PC-9 (cell line): ENCODE measurements at regions not wholly inside any gene's neighbourhood (a gene's known extent, or its start where the extent isn't known, plus 50 kb on each side); places are given as distances from the start of the nearest gene placed in this dataset.

Experiments
- BruUV-seq: library from RNA; stranded (reverse); fragments of 400-500 nt; replicated peaks from 2 replicates; lab custom pipeline; 2021; lab: Mats Ljungman, UMichigan
- CTCF ChIA-PET: fragments of 300-600 bp; sonication (Branson Sonifier 250); formaldehyde crosslinking; loops from one replicate; lab custom pipeline; 2022; ENCODE audit warnings: antibody characterized with exemption; lab: Charles Lee
- POLR2A ChIA-PET: fragments of 300-600 bp; sonication (Branson Sonifier 250); formaldehyde crosslinking; loops from one replicate; lab custom pipeline; 2022; ENCODE audit warnings: antibody characterized with exemption; ENCODE audit not compliant: unreplicated experiment; lab: Charles Lee
- DNase-seq, 2 experiments: peaks; one replicate each; pipeline versions ENCODE4 v3.0.0 to v3.0.0-alpha.2; 2015 to 2022; ENCODE audit warnings: mixed read lengths in 1 of 2
- H2AFZ ChIP-seq: fragments of 200-600 bp; sonication (generic); 2 replicates; pipeline ENCODE4 v1.8.1; 2017; ENCODE audit warnings: antibody characterized with exemption
- H3F3A ChIP-seq: fragments of 200-600 bp; sonication (generic); 2 replicates; pipeline ENCODE4 v1.8.1; 2017; ENCODE audit warnings: antibody characterized with exemption, mild to moderate bottlenecking, low read depth; ENCODE audit not compliant: insufficient read depth
- H3K27ac ChIP-seq: fragments of 200-600 bp; sonication (generic); 2 replicates; pipeline ENCODE4 v1.6.1; 2016; ENCODE audit warnings: mixed run types
- H3K27me3 ChIP-seq: fragments of 200-600 bp; sonication (generic); 2 replicates; pipeline ENCODE4 v1.6.1; 2016; ENCODE audit warnings: low read depth, mixed run types; ENCODE audit not compliant: insufficient read depth
- H3K36me3 ChIP-seq: fragments of 200-600 bp; sonication (generic); 2 replicates; pipeline ENCODE4 v1.6.1; 2016; ENCODE audit warnings: low read depth, mixed run types
- H3K4me1 ChIP-seq: fragments of 200-600 bp; sonication (generic); replicated peaks from 2 replicates; pipeline ENCODE4 v1.6.1; 2016; ENCODE audit warnings: mixed run types; ENCODE audit not compliant: insufficient read depth
- H3K4me2 ChIP-seq: fragments of 200-600 bp; sonication (generic); 2 replicates; pipeline ENCODE4 v1.6.1; 2017; ENCODE audit warnings: mixed run types
- H3K4me3 ChIP-seq: fragments of 200-600 bp; sonication (generic); 2 replicates; pipeline ENCODE4 v1.6.1; 2016; ENCODE audit warnings: mixed run types
- H3K79me2 ChIP-seq: fragments of 200-600 bp; sonication (generic); 2 replicates; pipeline ENCODE4 v1.6.1; 2017; ENCODE audit warnings: low read depth, mixed run types
- H3K9me2 ChIP-seq: fragments of 200-600 bp; sonication (generic); 2 replicates; pipeline ENCODE4 v1.8.1; 2017; ENCODE audit warnings: mild to moderate bottlenecking; ENCODE audit not compliant: insufficient read depth
- H3K9me3 ChIP-seq: fragments of 200-600 bp; sonication (generic); 2 replicates; pipeline ENCODE4 v1.8.1; 2016; ENCODE audit warnings: low read depth; ENCODE audit not compliant: insufficient read depth
- H4K20me1 ChIP-seq: fragments of 200-600 bp; sonication (generic); 2 replicates; pipeline ENCODE4 v1.8.1; 2017; ENCODE audit not compliant: insufficient read depth
- EZH2 ChIP-seq: fragments of 200-600 bp; sonication (generic); IDR thresholded peaks from 2 replicates; pipeline ENCODE4 v1.8.0; 2017; ENCODE audit warnings: antibody characterized with exemption, low read depth
- intact Hi-C: fragments of 100-400 bp; cut with micrococcal nuclease; formaldehyde crosslinking; loops from one replicate; pipeline ENCODE4 v1.10.0; 2022; ENCODE audit not compliant: unreplicated experiment
- TF ChIP-seq, protein P1 (sequence below): fragments of 200-600 bp; sonication (generic); conservative IDR thresholded peaks from 2 replicates; pipeline ENCODE4 v1.6.1; 2017; ENCODE audit warnings: mixed run types, antibody characterized with exemption, mild to moderate bottlenecking, moderate library complexity

DNA sequence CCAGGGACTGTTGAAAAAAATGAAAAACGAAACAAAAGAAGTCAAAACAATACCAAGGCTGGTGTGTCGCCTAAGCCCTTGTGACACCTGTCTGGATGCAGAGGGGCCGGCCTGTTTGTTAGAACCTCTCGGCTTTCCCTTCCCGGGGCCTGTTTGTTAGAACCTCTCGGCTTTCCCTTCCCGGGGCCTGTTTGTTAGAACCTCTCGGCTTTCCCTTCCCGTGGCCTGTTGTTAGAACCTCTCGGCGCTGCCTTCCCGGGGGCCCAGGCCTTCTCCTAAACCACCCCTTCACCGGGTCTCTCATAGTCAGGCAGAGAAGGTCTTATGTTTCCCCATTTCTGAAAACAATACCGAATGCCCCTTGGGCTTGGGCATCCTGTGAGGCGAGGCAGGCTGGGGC is 180.0 kb downstream of the BANP start:
- ChIA-PET CTCF (no interaction called here), POLR2A (no interaction called here)
- Histone ChIP-seq H3K9me2 (no peaks in the 10 kb centered on the region), H3K4me1 (no peaks in the 10 kb centered on the region), H3K79me2 (no peaks in the 10 kb centered on the region), H3K36me3 (no peaks in the 10 kb centered on the region), H3K4me2 (no peak overlapping the region), H2AFZ (no peak overlapping the region), H3K27ac (no peak overlapping the region), H3K27me3 (no peaks in the 10 kb centered on the region), H3K9me3 (no peaks in the 10 kb centered on the region), H3K4me3 (no peak overlapping the region), H3F3A (no peaks in the 10 kb centered on the region), H4K20me1 (no peaks in the 10 kb centered on the region)
- TF ChIP-seq, protein P1, sequence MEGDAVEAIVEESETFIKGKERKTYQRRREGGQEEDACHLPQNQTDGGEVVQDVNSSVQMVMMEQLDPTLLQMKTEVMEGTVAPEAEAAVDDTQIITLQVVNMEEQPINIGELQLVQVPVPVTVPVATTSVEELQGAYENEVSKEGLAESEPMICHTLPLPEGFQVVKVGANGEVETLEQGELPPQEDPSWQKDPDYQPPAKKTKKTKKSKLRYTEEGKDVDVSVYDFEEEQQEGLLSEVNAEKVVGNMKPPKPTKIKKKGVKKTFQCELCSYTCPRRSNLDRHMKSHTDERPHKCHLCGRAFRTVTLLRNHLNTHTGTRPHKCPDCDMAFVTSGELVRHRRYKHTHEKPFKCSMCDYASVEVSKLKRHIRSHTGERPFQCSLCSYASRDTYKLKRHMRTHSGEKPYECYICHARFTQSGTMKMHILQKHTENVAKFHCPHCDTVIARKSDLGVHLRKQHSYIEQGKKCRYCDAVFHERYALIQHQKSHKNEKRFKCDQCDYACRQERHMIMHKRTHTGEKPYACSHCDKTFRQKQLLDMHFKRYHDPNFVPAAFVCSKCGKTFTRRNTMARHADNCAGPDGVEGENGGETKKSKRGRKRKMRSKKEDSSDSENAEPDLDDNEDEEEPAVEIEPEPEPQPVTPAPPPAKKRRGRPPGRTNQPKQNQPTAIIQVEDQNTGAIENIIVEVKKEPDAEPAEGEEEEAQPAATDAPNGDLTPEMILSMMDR = no peak
- DNase-seq = no peak
- intact Hi-C loops = no loop called here
- BruUV-seq = no TSS peak

DNA sequence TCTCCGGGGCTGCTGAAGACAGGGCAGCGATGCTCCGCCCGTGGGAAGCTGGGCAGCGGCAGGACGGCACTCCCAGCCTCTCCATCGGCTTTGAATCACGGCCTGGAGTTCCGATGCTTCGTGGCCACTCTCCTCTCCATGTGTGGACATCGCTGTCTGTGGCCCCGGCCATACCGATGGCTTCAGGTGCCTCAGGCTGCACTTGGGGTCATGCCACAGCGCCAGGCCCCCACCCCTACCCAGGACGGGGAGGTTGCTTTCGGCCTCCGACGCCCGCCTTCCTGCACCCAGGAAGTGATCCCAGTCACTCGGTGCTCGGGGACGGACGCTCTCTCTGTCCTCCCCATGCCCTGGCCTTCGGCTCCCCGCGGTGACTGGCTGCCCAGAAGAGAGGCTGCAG is 180.7 kb downstream of the BANP start:
- Histone ChIP-seq H3K4me1 (no peaks in the 10 kb centered on the region), H3K27ac (no peak overlapping the region), H3K4me3 (no peak overlapping the region), H3F3A (no peaks in the 10 kb centered on the region), H4K20me1 (no peaks in the 10 kb centered on the region), H3K79me2 (no peaks in the 10 kb centered on the region), H2AFZ (no peak overlapping the region), H3K4me2 (no peak overlapping the region), H3K36me3 (no peaks in the 10 kb centered on the region), H3K9me2 (no peaks in the 10 kb centered on the region), H3K27me3 (no peaks in the 10 kb centered on the region), H3K9me3 (no peaks in the 10 kb centered on the region)
- no TSS peak for BruUV-seq
- DNase-seq = no peak
- ChIA-PET CTCF (no interaction called here), POLR2A (no interaction called here)
- intact Hi-C loops = no loop called here
- no peak for TF ChIP-seq EZH2
- TF ChIP-seq, protein P1 = no peak

DNA sequence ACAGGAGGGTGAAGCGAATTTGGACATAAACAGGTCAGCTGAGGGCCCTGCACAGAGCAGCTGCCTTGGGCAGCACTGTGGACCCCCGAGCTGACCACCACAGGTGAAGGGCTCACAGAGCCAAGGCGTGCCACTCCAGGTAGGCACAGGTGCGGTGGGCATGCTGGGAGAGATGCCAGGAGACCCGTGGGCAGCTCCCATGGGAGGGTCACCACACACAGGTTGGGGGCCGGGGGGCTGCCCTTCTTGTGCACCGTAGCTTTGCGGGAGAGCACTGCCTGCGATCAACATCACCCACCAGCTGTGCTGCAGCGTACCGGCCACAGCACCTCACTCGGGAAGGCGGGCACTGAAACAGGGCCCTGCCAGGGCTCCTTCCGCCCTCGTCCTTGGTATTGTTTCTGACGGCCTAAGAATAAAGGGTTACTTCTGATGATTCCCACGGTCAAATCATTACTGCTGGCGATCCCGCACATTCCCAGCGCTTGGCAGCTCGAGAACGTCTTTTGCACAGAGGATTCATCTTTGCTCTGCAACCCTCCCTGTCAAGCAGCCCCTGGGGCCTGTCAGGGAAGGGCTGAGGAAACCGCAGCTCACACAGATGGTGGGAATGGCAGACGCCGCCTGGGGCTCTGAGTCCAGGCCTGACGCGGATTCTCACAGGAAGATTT is 181.7 kb downstream of the BANP start:
- Histone ChIP-seq H3K27ac (no peak overlapping the region), H3K27me3 (no peaks in the 10 kb centered on the region), H3K79me2 (no peaks in the 10 kb centered on the region), H3K4me1 (no peaks in the 10 kb centered on the region), H2AFZ (no peak overlapping the region), H4K20me1 (no peaks in the 10 kb centered on the region), H3K36me3 (no peaks in the 10 kb centered on the region), H3K4me2 (no peak overlapping the region), H3K9me3 (no peaks in the 10 kb centered on the region), H3K9me2 (no peaks in the 10 kb centered on the region), H3K4me3 (no peak overlapping the region), H3F3A (no peaks in the 10 kb centered on the region)
- no peak for TF ChIP-seq EZH2
- TF ChIP-seq, protein P1 = no peak
- CTCF ChIA-PET = no interaction called here
- POLR2A ChIA-PET = no interaction called here
- intact Hi-C loops = no loop called here
- DNase-seq = no peak
- BruUV-seq = no TSS peak
